ENCODE measurements at regions not wholly inside any gene's neighbourhood (a gene's known extent, or its start where the extent isn't known, plus 50 kb on each side); places are given as distances from the start of the nearest gene placed in this dataset.

DNA sequence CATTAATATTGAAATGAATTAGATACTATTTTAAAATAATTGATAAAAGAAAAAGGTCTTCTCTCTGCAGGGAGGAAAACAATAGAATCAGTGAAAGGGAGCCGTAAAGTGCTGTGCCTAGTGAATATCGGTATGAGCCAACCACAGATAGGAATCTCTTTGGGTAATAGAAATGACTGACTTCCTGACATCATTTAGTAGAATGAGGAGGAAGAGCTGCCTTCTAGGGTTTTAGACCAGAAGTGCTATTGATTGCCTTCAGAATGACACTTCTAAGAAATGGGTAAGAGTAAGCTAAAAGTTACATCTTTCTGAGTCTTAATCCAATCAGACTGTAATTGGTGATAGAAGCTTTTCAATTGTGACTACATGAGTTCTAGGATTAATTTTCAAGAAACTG is 134.0 kb upstream of the MAP9 start:
- DNase-seq (ENCODE audit: low spot score in 2 of 2): no peak
- WGBS: 51% methylated on average over 2 of the region's 2 CpGs

GRCh38 chr4:155509555-155509954 is 132.8 kb upstream of the MAP9 start:
- Histone ChIP-seq H3K27me3 (no peaks in the 10 kb centered on the region), H3K4me3 (no peak overlapping the region), H3K36me3 (no peaks in the 10 kb centered on the region), H3K4me1 (no peaks in the 10 kb centered on the region), H3K9me3 (no peaks in the 10 kb centered on the region), H3K27ac (no peak overlapping the region)
- no peak for TF ChIP-seq POLR2A (IDR thresholded peaks at IDR 0.05)
- no peak for TF ChIP-seq POLR2AphosphoS5 (IDR thresholded peaks at IDR 0.05)
- no peak for TF ChIP-seq EP300 (IDR thresholded peaks at IDR 0.05)
- TF ChIP-seq, protein P1, sequence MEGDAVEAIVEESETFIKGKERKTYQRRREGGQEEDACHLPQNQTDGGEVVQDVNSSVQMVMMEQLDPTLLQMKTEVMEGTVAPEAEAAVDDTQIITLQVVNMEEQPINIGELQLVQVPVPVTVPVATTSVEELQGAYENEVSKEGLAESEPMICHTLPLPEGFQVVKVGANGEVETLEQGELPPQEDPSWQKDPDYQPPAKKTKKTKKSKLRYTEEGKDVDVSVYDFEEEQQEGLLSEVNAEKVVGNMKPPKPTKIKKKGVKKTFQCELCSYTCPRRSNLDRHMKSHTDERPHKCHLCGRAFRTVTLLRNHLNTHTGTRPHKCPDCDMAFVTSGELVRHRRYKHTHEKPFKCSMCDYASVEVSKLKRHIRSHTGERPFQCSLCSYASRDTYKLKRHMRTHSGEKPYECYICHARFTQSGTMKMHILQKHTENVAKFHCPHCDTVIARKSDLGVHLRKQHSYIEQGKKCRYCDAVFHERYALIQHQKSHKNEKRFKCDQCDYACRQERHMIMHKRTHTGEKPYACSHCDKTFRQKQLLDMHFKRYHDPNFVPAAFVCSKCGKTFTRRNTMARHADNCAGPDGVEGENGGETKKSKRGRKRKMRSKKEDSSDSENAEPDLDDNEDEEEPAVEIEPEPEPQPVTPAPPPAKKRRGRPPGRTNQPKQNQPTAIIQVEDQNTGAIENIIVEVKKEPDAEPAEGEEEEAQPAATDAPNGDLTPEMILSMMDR (IDR thresholded peaks at IDR 0.05): no peak
- DNase-seq (ENCODE audit: low spot score in 2 of 2): no peak

More for the DNA sequence above, 134.0 kb upstream of the MAP9 start:
- no peaks in the 10 kb centered on the region for H3K36me3 ChIP-seq
- H3K27ac ChIP-seq: no peak overlapping the region
- TF ChIP-seq POLR2A (IDR thresholded peaks at IDR 0.05): no peak
- no peak for TF ChIP-seq POLR2AphosphoS5 (IDR thresholded peaks at IDR 0.05)
- no peak for TF ChIP-seq EP300 (IDR thresholded peaks at IDR 0.05)
- TF ChIP-seq, protein P1 (IDR thresholded peaks at IDR 0.05): no peak
- H3K27me3 ChIP-seq: no peaks in the 10 kb centered on the region
- H3K4me1 ChIP-seq: no peaks in the 10 kb centered on the region
- H3K9me3 ChIP-seq: no peaks in the 10 kb centered on the region
- H3K4me3 ChIP-seq: no peak overlapping the region

GRCh38 chr4:155506745-155507144 is 130.0 kb upstream of the MAP9 start:
- DNase-seq (ENCODE audit: low spot score in 2 of 2): no peak
- no peaks in the 10 kb centered on the region for H3K36me3 ChIP-seq
- WGBS: 68% methylated on average over 4 of the region's 4 CpGs
- TF ChIP-seq POLR2A (IDR thresholded peaks at IDR 0.05): no peak
- TF ChIP-seq EP300 (IDR thresholded peaks at IDR 0.05): no peak
- TF ChIP-seq, protein P1 (IDR thresholded peaks at IDR 0.05): no peak
- no peak for TF ChIP-seq POLR2AphosphoS5 (IDR thresholded peaks at IDR 0.05)
- no peaks in the 10 kb centered on the region for H3K9me3 ChIP-seq
- H3K4me1 ChIP-seq: no peaks in the 10 kb centered on the region
- H3K4me3 ChIP-seq: no peak overlapping the region
- no peak overlapping the region for H3K27ac ChIP-seq
- H3K27me3 ChIP-seq: no peaks in the 10 kb centered on the region

GRCh38 chr4:155505321-155505720 is 128.6 kb upstream of the MAP9 start:
- Histone ChIP-seq H3K36me3 (no peaks in the 10 kb centered on the region), H3K27ac (no peak overlapping the region), H3K9me3 (no peaks in the 10 kb centered on the region), H3K27me3 (no peaks in the 10 kb centered on the region), H3K4me3 (no peak overlapping the region), H3K4me1 (no peaks in the 10 kb centered on the region)
- WGBS: 53% methylated on average over 3 of the region's 3 CpGs
- TF ChIP-seq POLR2AphosphoS5 (IDR thresholded peaks at IDR 0.05): no peak
- TF ChIP-seq, protein P1 (IDR thresholded peaks at IDR 0.05): no peak
- TF ChIP-seq EP300 (IDR thresholded peaks at IDR 0.05): no peak
- no peak for TF ChIP-seq POLR2A (IDR thresholded peaks at IDR 0.05)
- DNase-seq (ENCODE audit: low spot score in 2 of 2): no peak

DNA sequence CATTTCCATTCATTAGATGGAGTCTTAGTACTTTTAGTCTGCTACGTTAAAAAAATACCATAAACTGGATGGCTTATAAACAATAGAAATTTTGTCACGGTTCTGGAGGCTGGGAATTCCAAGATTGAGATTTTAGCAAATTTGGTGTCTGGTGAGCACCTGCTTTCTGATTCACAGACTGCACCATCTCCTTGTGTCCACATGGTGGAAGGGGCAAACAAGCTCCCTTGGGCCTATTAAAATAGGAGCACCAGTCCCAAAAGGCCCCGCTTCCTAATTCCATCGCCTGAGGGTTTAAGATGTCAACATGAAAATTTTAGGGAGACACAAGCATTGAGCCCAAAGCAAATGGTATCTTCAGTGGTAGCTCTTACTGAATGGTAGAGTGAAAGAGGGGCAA is 120.5 kb upstream of the MAP9 start:
- 93% methylated on average over 4 of the region's 4 CpGs for WGBS
- Histone ChIP-seq H3K27ac (no peak overlapping the region), H3K4me1 (no peaks in the 10 kb centered on the region), H3K9me3 (no peaks in the 10 kb centered on the region), H3K36me3 (no peaks in the 10 kb centered on the region), H3K4me3 (no peak overlapping the region), H3K27me3 (no peaks in the 10 kb centered on the region)
- no peak for TF ChIP-seq EP300 (IDR thresholded peaks at IDR 0.05)
- no peak for TF ChIP-seq POLR2AphosphoS5 (IDR thresholded peaks at IDR 0.05)
- TF ChIP-seq POLR2A (IDR thresholded peaks at IDR 0.05): no peak
- TF ChIP-seq, protein P1 (IDR thresholded peaks at IDR 0.05): no peak
- no peak for DNase-seq (ENCODE audit: low spot score in 2 of 2)
